GM12873 (cell line): ENCODE measurements at regions not wholly inside any gene's neighbourhood (a gene's known extent, or its start where the extent isn't known, plus 50 kb on each side); places are given as distances from the start of the nearest gene placed in this dataset.

Experiments used
- CTCF ChIP-seq: IDR thresholded peaks from 2 replicates; pipeline ENCODE4 v1.5.1; 2012; ENCODE audit warnings: low read depth, mild to moderate bottlenecking, moderate library complexity, low read length, control low read depth; ENCODE audit not compliant: insufficient read depth; ENCODE audit errors: missing control alignments

GRCh38 chr2:175647058-175647457 is 355.0 kb downstream of the LNPK start:
- TF ChIP-seq CTCF: no peak

GRCh38 chr2:175640655-175641054 is 361.4 kb downstream of the LNPK start:
- TF ChIP-seq CTCF: no peak

DNA sequence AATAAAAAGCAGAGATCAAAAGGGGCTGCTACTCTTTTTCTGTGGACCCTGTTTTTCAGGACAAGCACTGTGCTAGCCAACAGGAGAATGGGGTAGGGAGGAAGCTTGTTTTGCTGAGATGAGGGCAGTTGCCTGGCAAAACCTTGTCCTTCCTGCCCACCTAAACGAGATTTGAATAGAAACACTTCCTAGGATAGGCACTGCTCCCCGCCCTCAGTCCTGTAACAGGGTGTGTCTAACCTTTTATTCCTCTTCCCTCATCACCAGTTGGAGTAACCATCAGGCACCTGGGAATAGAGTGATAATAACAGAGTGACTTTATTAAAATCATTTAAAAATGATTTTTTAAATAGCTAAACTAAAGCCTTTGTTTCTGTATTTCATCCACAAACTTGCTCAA is 368.8 kb downstream of the LNPK start:
- no peak for TF ChIP-seq CTCF

DNA sequence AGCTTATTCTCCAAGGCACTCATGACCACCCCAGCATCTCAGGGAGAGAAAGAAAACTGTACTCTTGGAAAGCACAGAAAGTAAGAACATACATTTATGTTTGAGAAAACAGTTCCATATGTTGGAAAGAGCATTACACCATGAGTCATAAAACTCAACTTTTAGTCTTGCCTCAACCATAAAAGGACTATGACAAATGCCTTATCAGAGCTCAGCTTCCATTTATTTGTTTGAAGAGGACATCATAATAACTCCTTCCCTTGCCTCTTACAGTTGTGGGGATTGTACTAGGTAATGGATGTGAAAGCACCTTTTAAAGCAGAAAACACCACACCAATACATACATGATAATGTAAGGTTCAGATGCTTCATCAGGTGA is 370.8 kb downstream of the LNPK start:
- no peak for TF ChIP-seq CTCF

DNA sequence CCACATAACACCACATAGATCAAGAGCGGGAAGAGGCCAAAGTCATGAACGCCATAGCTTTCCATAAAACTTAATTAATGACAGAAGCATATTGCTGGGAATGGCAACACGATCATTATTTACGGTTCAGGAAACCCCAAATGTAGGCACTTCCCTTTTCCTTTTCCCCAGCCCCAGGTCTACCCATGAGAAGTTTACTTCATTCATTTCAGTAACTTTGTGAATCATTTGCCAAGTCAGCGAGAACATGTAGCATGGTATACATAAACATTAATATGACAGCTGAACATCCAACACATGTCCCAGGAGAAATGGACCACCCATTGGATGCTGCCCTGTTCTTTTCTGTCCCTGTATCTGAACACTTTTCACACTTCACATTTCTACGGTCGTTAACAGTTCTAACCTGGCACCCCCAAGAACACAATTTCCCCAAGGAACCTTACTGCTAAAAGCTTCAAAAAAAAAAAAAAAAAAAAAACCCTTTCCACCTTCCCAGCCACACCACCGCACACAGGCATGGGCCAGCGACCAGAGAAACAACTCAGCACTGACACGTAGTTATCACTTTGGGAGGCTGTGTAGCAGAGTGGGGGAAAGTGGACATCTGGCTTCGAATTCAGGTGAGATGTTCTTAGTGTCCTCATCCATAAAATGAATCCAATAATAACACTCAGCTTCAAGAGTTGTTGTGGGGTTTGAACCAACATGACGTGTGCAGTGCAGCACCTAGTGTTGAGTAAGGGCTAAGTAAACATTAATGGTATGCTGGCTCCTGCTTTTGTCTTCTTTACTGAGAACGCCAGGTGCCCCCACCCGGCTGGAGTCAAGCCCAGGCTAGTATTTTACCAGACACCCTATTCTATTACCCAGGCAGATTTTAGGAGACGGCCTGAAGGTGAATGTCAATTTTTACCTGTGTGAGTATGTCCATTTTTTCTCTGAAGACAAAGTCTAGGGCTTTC is 371.5 kb downstream of the LNPK start:
- TF ChIP-seq CTCF: no peak

DNA sequence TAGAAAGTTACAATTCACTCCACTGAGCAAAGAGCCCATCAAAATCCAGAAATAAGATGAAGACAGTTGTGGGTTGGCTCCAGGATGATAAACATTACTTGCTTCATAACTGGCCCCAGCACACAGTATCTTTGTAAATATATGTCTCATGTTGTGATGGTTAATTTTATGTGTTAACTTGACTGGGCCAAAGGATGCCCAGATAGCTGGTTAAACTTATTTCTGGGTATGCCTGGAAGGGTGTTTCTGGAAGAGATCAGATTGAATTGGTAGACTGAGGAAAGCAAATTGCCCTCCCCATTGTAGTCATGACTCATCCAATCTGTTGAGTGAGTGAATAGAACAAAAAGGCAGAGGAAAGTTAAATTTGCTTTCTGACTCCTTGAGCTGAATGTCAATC is 373.8 kb downstream of the LNPK start:
- no peak for TF ChIP-seq CTCF

DNA sequence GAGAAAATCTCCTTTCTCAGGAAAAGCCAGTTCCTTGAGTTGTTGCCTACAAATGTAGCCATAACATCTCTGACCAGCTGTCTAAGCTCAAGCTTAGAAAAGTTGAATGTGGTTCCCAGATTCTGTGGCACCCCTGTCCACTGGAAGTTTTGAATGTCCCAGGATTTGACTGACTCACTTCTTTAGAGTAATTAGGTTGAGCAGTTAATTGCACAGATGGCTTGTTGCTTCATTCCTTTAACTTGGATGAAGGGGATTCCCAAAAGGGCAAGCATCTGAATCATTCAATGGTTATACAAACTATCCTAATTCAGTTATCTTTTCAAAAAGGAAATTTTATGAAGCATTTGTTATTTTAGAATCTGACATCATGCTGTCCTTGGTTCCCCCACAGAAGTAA is 374.7 kb downstream of the LNPK start:
- TF ChIP-seq CTCF: no peak
